Aorta (tissue), 5 donors: ENCODE measurements at regions not wholly inside any gene's neighbourhood (a gene's known extent, or its start where the extent isn't known, plus 50 kb on each side); places are given as distances from the start of the nearest gene placed in this dataset.

ENCODE experiments used
- ATAC-seq: fragments of 200-7000 bp; cut with Tn5 transposase; one replicate; pipeline ENCODE4 v1.9.1; 2022; ENCODE audit warnings: moderate library complexity; ENCODE audit not compliant: low FRiP score
- DNase-seq, 2 donors: peaks; one replicate each; pipeline ENCODE4 v3.0.0-alpha.2; 2020
- H3K27ac ChIP-seq, 2 donors: one replicate each; pipeline ENCODE4 v1.5.1; 2013; ENCODE audit warnings: low read length in 2 of 2, mild to moderate bottlenecking in 2 of 2, moderate library complexity in 2 of 2, control low read depth in 1 of 2, inconsistent platforms in 1 of 2, low read depth in 1 of 2
- H3K27me3 ChIP-seq, 2 donors: one replicate each; pipeline ENCODE4 v1.6.1; 2013; ENCODE audit warnings: control low read depth in 1 of 2, low read length in 1 of 2, mild to moderate bottlenecking in 1 of 2, moderate library complexity in 1 of 2; ENCODE audit not compliant: insufficient read depth in 2 of 2, control insufficient read depth in 1 of 2
- H3K36me3 ChIP-seq, 2 donors: one replicate each; pipeline ENCODE4 v1.6.1; 2013; ENCODE audit warnings: control low read depth in 1 of 2, low read length in 1 of 2, mild to moderate bottlenecking in 1 of 2; ENCODE audit not compliant: insufficient read depth in 2 of 2, control insufficient read depth in 1 of 2
- H3K4me1 ChIP-seq, 2 donors: one replicate each; pipeline ENCODE4 v1.6.1; 2013; ENCODE audit warnings: low read length in 2 of 2, control low read depth in 1 of 2, mild to moderate bottlenecking in 1 of 2, moderate library complexity in 1 of 2; ENCODE audit not compliant: insufficient read depth in 2 of 2, control insufficient read depth in 1 of 2
- H3K4me3 ChIP-seq, 2 donors: one replicate each; pipeline ENCODE4 v1.5.1; 2013; ENCODE audit warnings: low read length in 2 of 2, control low read depth in 1 of 2, mild to moderate bottlenecking in 1 of 2
- H3K9me3 ChIP-seq: one replicate; pipeline ENCODE4 v1.6.1; 2013; ENCODE audit warnings: mild to moderate bottlenecking, low read length; ENCODE audit not compliant: control insufficient read depth
- WGBS, 2 donors: extraction: QIAGEN DNeasy Blood & Tissue Kit; methylation state at CpG; one replicate each; pipeline ENCODE4 v1.1.7; 2013; 5-methylcytosine and 5-hydroxymethylcytosine counted together
- intact Hi-C, 2 donors: fragments of 100-400 bp; cut with DNase I; formaldehyde crosslinking; loops; one replicate each; pipeline versions ENCODE4 v1.14.2 to v1.15.0; 2022
- donor health status: healthy with polysubstance abuse.
- donor health status: Bipolar disorder and iron deficiency.
- donor health status: DM: no; HTN: no; CAD: no.
- donor health status: DM: no; HTN: no; CAD: no.
- donor health status: DM: yes; HTN: yes; CAD: no.

DNA sequence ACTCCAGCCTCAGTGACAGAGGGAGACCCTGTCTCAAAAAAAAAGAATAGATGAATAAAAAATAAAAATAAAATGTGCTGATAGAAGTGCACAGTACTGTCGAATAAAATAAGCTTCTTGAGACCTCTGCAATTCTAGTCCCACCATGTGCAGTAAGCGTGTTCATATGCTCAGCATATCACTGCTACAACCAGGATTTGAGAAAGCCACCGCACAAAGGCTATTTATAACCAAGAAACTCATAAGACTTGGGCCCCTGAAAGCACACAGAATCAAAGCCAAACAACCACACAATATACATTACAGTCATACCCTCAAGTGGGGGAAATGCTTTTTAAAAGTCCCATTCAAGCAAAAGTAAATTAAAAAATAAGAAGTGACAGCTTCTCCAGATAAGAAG, 56.5 kb upstream of the FXR1 start:
- intact Hi-C loops, result no loop called here
- DNase-seq, result no peak
- ATAC-seq, result no peak
- Histone ChIP-seq H3K9me3 (no peaks in the 10 kb centered on the region), H3K36me3 (no peaks in the 10 kb centered on the region), H3K27ac (no peak overlapping the region), H3K4me3 (no peak overlapping the region), H3K4me1 (no peaks in the 10 kb centered on the region), H3K27me3 (no peaks in the 10 kb centered on the region)
- WGBS, 2 donors, result 80 to 89% methylated on average over 3 of the region's 3 CpGs

- DNase-seq, result no peak
- Histone ChIP-seq H3K36me3 (no peaks in the 10 kb centered on the region), H3K4me1 (no peaks in the 10 kb centered on the region), H3K27ac (no peak overlapping the region), H3K4me3 (no peak overlapping the region), H3K27me3 (no peaks in the 10 kb centered on the region), H3K9me3 (no peaks in the 10 kb centered on the region)
- no peak for ATAC-seq
- intact Hi-C loops, result no loop called here
Observed at GRCh38 chr3:180860180-180860858, 52.2 kb upstream of the FXR1 start.
